H9 (cell line): ENCODE measurements at regions not wholly inside any gene's neighbourhood (a gene's known extent, or its start where the extent isn't known, plus 50 kb on each side); places are given as distances from the start of the nearest gene placed in this dataset.

Source experiments
- DNase-seq: peaks from one replicate; pipeline ENCODE4 v3.0.0-alpha.2; 2017
- H2AFZ ChIP-seq: one replicate; pipeline ENCODE4 v1.6.1; 2013; ENCODE audit warnings: mild to moderate bottlenecking, low read length, control low read depth, moderate library complexity
- H2AK5ac ChIP-seq: 2 replicates; pipeline ENCODE4 v1.6.1; 2013; ENCODE audit warnings: low read length, control low read depth, mixed read lengths; ENCODE audit not compliant: insufficient read length
- H2BK120ac ChIP-seq: one replicate; pipeline ENCODE4 v1.6.1; 2013; ENCODE audit warnings: low read depth, mild to moderate bottlenecking, low read length, control low read depth, inconsistent platforms; ENCODE audit not compliant: poor library complexity, severe bottlenecking
- H2BK12ac ChIP-seq: 2 replicates; pipeline ENCODE4 v1.6.1; 2013; ENCODE audit warnings: low read length, control low read depth, mixed read lengths, low read depth; ENCODE audit not compliant: insufficient read length
- H2BK15ac ChIP-seq: 2 replicates; pipeline ENCODE4 v1.6.1; 2013; ENCODE audit warnings: low read depth, low read length, control low read depth
- H2BK20ac ChIP-seq: one replicate; pipeline ENCODE4 v1.6.1; 2013; ENCODE audit warnings: low read depth, mild to moderate bottlenecking, low read length, control low read depth, inconsistent platforms; ENCODE audit not compliant: poor library complexity, severe bottlenecking
- H2BK5ac ChIP-seq: 2 replicates; pipeline ENCODE4 v1.6.1; 2013; ENCODE audit warnings: low read length, control low read depth, mixed read lengths; ENCODE audit not compliant: insufficient read length
- H3K14ac ChIP-seq: 2 replicates; pipeline ENCODE4 v1.6.1; 2013; ENCODE audit warnings: low read length, control low read depth; ENCODE audit not compliant: insufficient read depth
- H3K18ac ChIP-seq: 2 replicates; pipeline ENCODE4 v1.6.1; 2013; ENCODE audit warnings: low read depth, mild to moderate bottlenecking, mixed read lengths, low read length, control low read depth; ENCODE audit not compliant: insufficient read length
- H3K23ac ChIP-seq: 2 replicates; pipeline ENCODE4 v1.6.1; 2013; ENCODE audit warnings: low read length, control low read depth, mixed read lengths, low read depth; ENCODE audit not compliant: insufficient read length
- H3K23me2 ChIP-seq: 2 replicates; pipeline ENCODE4 v1.6.1; 2013; ENCODE audit warnings: low read depth, mild to moderate bottlenecking, mixed read lengths, low read length, control low read depth; ENCODE audit not compliant: insufficient read length, poor library complexity, severe bottlenecking
- H3K27ac ChIP-seq: 2 replicates; pipeline ENCODE4 v1.5.1; 2013; ENCODE audit warnings: low read length, control low read depth, mixed read lengths, low read depth; ENCODE audit not compliant: insufficient read length
- H3K27me3 ChIP-seq: 2 replicates; pipeline ENCODE4 v1.6.1; 2013; ENCODE audit warnings: low read length, control low read depth, inconsistent platforms; ENCODE audit not compliant: insufficient read depth
- H3K4ac ChIP-seq: 2 replicates; pipeline ENCODE4 v1.6.1; 2013; ENCODE audit warnings: low read depth, mild to moderate bottlenecking, control low read depth, inconsistent platforms, low read length, moderate library complexity
- H3K4me1 ChIP-seq: 2 replicates; pipeline ENCODE4 v1.6.1; 2013; ENCODE audit warnings: low read length, control low read depth, inconsistent platforms; ENCODE audit not compliant: insufficient read depth
- H3K4me2 ChIP-seq: 2 replicates; pipeline ENCODE4 v1.6.1; 2013; ENCODE audit warnings: low read length, control low read depth, mixed read lengths; ENCODE audit not compliant: insufficient read length, insufficient read depth
- H3K56ac ChIP-seq: 2 replicates; pipeline ENCODE4 v1.6.1; 2013; ENCODE audit warnings: low read depth, mild to moderate bottlenecking, mixed read lengths, low read length, control low read depth; ENCODE audit not compliant: insufficient read length
- H3K79me1 ChIP-seq: 2 replicates; pipeline ENCODE4 v1.6.1; 2013; ENCODE audit warnings: low read depth, mild to moderate bottlenecking, moderate library complexity, low read length, control low read depth, inconsistent platforms; ENCODE audit not compliant: insufficient read depth, poor library complexity, severe bottlenecking
- H3K79me2 ChIP-seq: 2 replicates; pipeline ENCODE4 v1.6.1; 2013; ENCODE audit warnings: low read length, control low read depth, inconsistent platforms; ENCODE audit not compliant: insufficient read depth
- H3K9ac ChIP-seq: 2 replicates; pipeline ENCODE4 v1.6.1; 2013; ENCODE audit warnings: low read length, control low read depth, mixed read lengths; ENCODE audit not compliant: insufficient read length; ENCODE audit errors: extremely low read depth
- H3K9me3 ChIP-seq: one replicate; pipeline ENCODE4 v1.6.1; 2013; ENCODE audit warnings: low read depth, low read length, inconsistent platforms; ENCODE audit not compliant: control insufficient read depth
- H3T11ph ChIP-seq: one replicate; pipeline ENCODE4 v1.6.1; 2013; ENCODE audit warnings: mild to moderate bottlenecking, low read length, control low read depth, inconsistent platforms
- H4K20me1 ChIP-seq: one replicate; pipeline ENCODE4 v1.6.1; 2013; ENCODE audit not compliant: control insufficient read depth, insufficient read length, insufficient read depth
- H4K5ac ChIP-seq: 2 replicates; pipeline ENCODE4 v1.6.1; 2013; ENCODE audit warnings: low read depth, mild to moderate bottlenecking, mixed read lengths, low read length, control low read depth; ENCODE audit not compliant: insufficient read length
- H4K8ac ChIP-seq: replicated peaks from 2 replicates; pipeline ENCODE4 v1.6.1; 2013; ENCODE audit warnings: low read length, control low read depth, mixed read lengths, low read depth; ENCODE audit not compliant: insufficient read length
- H4K91ac ChIP-seq: 2 replicates; pipeline ENCODE4 v1.6.1; 2013; ENCODE audit warnings: low read depth, mild to moderate bottlenecking, moderate library complexity, mixed read lengths, low read length, control low read depth; ENCODE audit not compliant: insufficient read length
- H3K27ac Mint-ChIP-seq, 3 experiments: 2 replicates in 2 of 3; 3 replicates in 1 of 3; pipeline ENCODE4 v1.8.0; 2020 to 2021; ENCODE audit warnings: mixed read lengths in 3 of 3, mild to moderate bottlenecking in 1 of 3, moderate library complexity in 1 of 3
- H3K27me3 Mint-ChIP-seq: 2 replicates; pipeline ENCODE4 v1.8.0; 2021; ENCODE audit warnings: low read depth, mild to moderate bottlenecking, moderate library complexity, mixed read lengths
- H3K36me3 Mint-ChIP-seq, 3 experiments: 2 replicates in 2 of 3; 3 replicates in 1 of 3; pipeline ENCODE4 v1.8.0; 2020 to 2021; ENCODE audit warnings: low read depth in 3 of 3, mixed read lengths in 3 of 3; ENCODE audit not compliant: insufficient read depth in 1 of 3
- H3K4me1 Mint-ChIP-seq, 2 experiments: 2 replicates each; pipeline ENCODE4 v1.8.0; 2020; ENCODE audit warnings: mixed read lengths in 2 of 2
- H3K4me3 Mint-ChIP-seq, 2 experiments: 2 replicates in 1 of 2; 3 replicates in 1 of 2; pipeline ENCODE4 v1.8.0; 2020 to 2021; ENCODE audit warnings: mild to moderate bottlenecking in 2 of 2, mixed read lengths in 2 of 2, moderate library complexity in 1 of 2
- H3K9me3 Mint-ChIP-seq, 2 experiments: 2 replicates in 1 of 2; 3 replicates in 1 of 2; pipeline ENCODE4 v1.8.0; 2020; ENCODE audit warnings: mild to moderate bottlenecking in 2 of 2, mixed read lengths in 2 of 2, moderate library complexity in 1 of 2
- WGBS: extraction: QIAGEN DNeasy Blood & Tissue Kit; methylation state at CpG from one replicate; pipeline ENCODE4 v1.1.7; 2013; ENCODE audit warnings: missing lambda C conversion rate, low lambda C conversion rate, mixed read lengths; ENCODE audit not compliant: insufficient read length; ENCODE audit errors: extremely low coverage; 5-methylcytosine and 5-hydroxymethylcytosine counted together
- TF ChIP-seq, protein P1 (sequence below): fragments of 200-600 bp; sonication (generic); conservative IDR thresholded peaks from 3 replicates; pipeline ENCODE4 v1.8.0; 2021; ENCODE audit warnings: antibody characterized with exemption, mild to moderate bottlenecking

DNA sequence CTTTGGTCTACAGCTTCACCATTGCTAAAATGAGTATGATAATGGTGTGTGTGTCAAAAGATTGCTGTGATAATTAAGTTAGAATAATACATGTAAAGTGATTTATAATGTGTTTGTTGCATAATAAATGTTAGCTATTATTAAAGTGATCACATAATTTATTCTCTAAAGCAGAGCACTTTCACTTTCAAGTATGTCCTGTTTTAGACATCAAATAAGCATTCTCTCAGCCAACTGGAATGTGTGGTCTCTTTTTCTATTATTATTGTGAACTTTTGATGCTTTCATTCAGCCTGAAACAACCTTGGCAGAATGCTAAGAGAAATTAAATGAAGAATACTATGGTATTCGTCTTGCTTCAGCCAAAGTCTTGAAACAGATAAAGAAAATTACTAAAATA, 102.8 kb upstream of the COL11A1 start:
- Histone ChIP-seq H3K4me2 (no peak overlapping the region), H2BK5ac (no peak overlapping the region), H4K8ac (no peak overlapping the region), H4K91ac (no peak overlapping the region), H3T11ph (no peak overlapping the region), H2AK5ac (no peak overlapping the region), H3K56ac (no peak overlapping the region), H4K20me1 (no peaks in the 10 kb centered on the region), H3K27me3 (no peaks in the 10 kb centered on the region), H4K5ac (no peak overlapping the region), H3K9ac (no peak overlapping the region), H3K4ac (no peak overlapping the region), H2BK15ac (no peak overlapping the region), H3K9me3 (no peaks in the 10 kb centered on the region), H2BK120ac (no peak overlapping the region), H3K79me1 (no peaks in the 10 kb centered on the region), H3K18ac (no peak overlapping the region), H3K23me2 (no peaks in the 10 kb centered on the region), H2AFZ (no peak overlapping the region), H3K14ac (no peak overlapping the region), H2BK12ac (no peak overlapping the region), H3K79me2 (no peaks in the 10 kb centered on the region), H3K23ac (no peak overlapping the region), H3K27ac (no peak overlapping the region), H3K4me1 (no peaks in the 10 kb centered on the region), H2BK20ac (no peak overlapping the region)
- no peak overlapping the region for H3K27ac Mint-ChIP-seq
- no CpG with 5 or more reads among the region's 1 CpG for WGBS
- TF ChIP-seq, protein P1, sequence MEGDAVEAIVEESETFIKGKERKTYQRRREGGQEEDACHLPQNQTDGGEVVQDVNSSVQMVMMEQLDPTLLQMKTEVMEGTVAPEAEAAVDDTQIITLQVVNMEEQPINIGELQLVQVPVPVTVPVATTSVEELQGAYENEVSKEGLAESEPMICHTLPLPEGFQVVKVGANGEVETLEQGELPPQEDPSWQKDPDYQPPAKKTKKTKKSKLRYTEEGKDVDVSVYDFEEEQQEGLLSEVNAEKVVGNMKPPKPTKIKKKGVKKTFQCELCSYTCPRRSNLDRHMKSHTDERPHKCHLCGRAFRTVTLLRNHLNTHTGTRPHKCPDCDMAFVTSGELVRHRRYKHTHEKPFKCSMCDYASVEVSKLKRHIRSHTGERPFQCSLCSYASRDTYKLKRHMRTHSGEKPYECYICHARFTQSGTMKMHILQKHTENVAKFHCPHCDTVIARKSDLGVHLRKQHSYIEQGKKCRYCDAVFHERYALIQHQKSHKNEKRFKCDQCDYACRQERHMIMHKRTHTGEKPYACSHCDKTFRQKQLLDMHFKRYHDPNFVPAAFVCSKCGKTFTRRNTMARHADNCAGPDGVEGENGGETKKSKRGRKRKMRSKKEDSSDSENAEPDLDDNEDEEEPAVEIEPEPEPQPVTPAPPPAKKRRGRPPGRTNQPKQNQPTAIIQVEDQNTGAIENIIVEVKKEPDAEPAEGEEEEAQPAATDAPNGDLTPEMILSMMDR: no peak
- no peaks in the 10 kb centered on the region for H3K4me1 Mint-ChIP-seq
- H3K9me3 Mint-ChIP-seq: no peaks in the 10 kb centered on the region
- no peaks in the 10 kb centered on the region for H3K36me3 Mint-ChIP-seq
- H3K27me3 Mint-ChIP-seq: no peaks in the 10 kb centered on the region
- H3K4me3 Mint-ChIP-seq: no peak overlapping the region
- DNase-seq: no peak
